ENCODE measurements at regions not wholly inside any gene's neighbourhood (a gene's known extent, or its start where the extent isn't known, plus 50 kb on each side); places are given as distances from the start of the nearest gene placed in this dataset.

- no peaks in the 10 kb centered on the region for H3K9me3 ChIP-seq (replicated peaks; ENCODE audit: control insufficient read depth, insufficient read depth, low read length)
- H3K4me1 ChIP-seq (ENCODE audit: control insufficient read depth, insufficient read depth, low read length): no peaks in the 10 kb centered on the region
- ChIA-PET POLR2A (no interaction called here), RAD21 (ENCODE audit: unreplicated experiment) (interaction anchor here (0.7 to 2.0 kb wide), 8 partner anchors 10 to 954 kb away, joined by 3 to 18 read pairs (median 4); no protein-coding TSS in a partner anchor), CTCF (interaction anchor here (0.6 to 3.5 kb wide), 35 partner anchors 8 to 1474 kb away, joined by 3 to 43 read pairs (median 4); no protein-coding TSS in a partner anchor), SMC1A (ENCODE audit: uncharacterized antibody, unreplicated experiment) (interaction anchor here (0.6 to 3.3 kb wide), 17 partner anchors 8 to 1304 kb away, joined by 3 to 17 read pairs (median 3); no protein-coding TSS in a partner anchor)
- peak; percentile 56 for FAIRE-seq
- no peaks in the 10 kb centered on the region for H3K79me2 ChIP-seq (ENCODE audit: control insufficient read depth, insufficient read depth, low read length)
- intact Hi-C loops (cut with micrococcal nuclease; ENCODE audit: unreplicated experiment): no loop called here
- ATAC-seq: peak; percentile 89
- H3K4me2 ChIP-seq (ENCODE audit: control insufficient read depth, insufficient read depth): no peak overlapping the region
- H2AFZ ChIP-seq (ENCODE audit: control insufficient read depth, low read depth, low read length): no peak overlapping the region
- no peaks in the 10 kb centered on the region for H3K27me3 ChIP-seq (replicated peaks in 1 of 2; ENCODE audit: control insufficient read depth in 2 of 2, insufficient read depth in 2 of 2, low read length in 1 of 2)
- in situ Hi-C loops (cut with MboI): no loop called here
- no peaks in the 10 kb centered on the region for H4K20me1 ChIP-seq (ENCODE audit: control insufficient read depth, insufficient read depth)
- 82% methylated on average over 4 of the region's 4 CpGs for WGBS (ENCODE audit: insufficient coverage, insufficient replicate concordance, low lambda C conversion rate, missing lambda C conversion rate)
- no peak for DNase-seq (ENCODE audit: low read depth, low spot score)
- no TSS peak for BruUV-seq (replicated peaks)
- H3K27ac ChIP-seq (ENCODE audit: control insufficient read depth, insufficient read depth): no peak overlapping the region
- no peak overlapping the region for H3K9ac ChIP-seq (ENCODE audit: control insufficient read depth, insufficient read depth, low read length)
- H3K36me3 ChIP-seq (ENCODE audit: control insufficient read depth in 2 of 2, insufficient read depth in 2 of 2, low read length in 1 of 2): no peaks in the 10 kb centered on the region
- no peak overlapping the region for H3K4me3 ChIP-seq
- TF ChIP-seq MEF2B (IDR thresholded peaks at IDR 0.05; ENCODE audit: partially characterized antibody, poor library complexity, severe bottlenecking): no peak
- no peak for TF ChIP-seq ASH2L (IDR thresholded peaks at IDR 0.05; ENCODE audit: borderline replicate concordance, low read depth)
- TF ChIP-seq NRF1 (conservative IDR thresholded peaks at IDR 0.05; ENCODE audit: low read depth, low read length): no peak
- TF ChIP-seq SMC3 (IDR thresholded peaks at IDR 0.05; ENCODE audit: borderline replicate concordance, low read length): peak; percentile 80
- TF ChIP-seq ZNF207 (IDR thresholded peaks at IDR 0.05; ENCODE audit: borderline replicate concordance): no peak
- no peak for TF ChIP-seq RCOR1 (conservative IDR thresholded peaks at IDR 0.05; ENCODE audit: low read depth, low read length)
- TF ChIP-seq BCLAF1 (IDR thresholded peaks at IDR 0.05): no peak
- no peak for TF ChIP-seq HDAC6 (IDR thresholded peaks at IDR 0.05; ENCODE audit: unreplicated experiment)
- TF ChIP-seq RAD21 (IDR thresholded peaks at IDR 0.05; ENCODE audit: insufficient read depth, low read depth, low read length): peak; percentile 63
- no peak for TF ChIP-seq IRF5 (IDR thresholded peaks at IDR 0.05; ENCODE audit: borderline replicate concordance)
- no peak for TF ChIP-seq CUX1 (IDR thresholded peaks at IDR 0.05; ENCODE audit: insufficient replicate concordance, low read depth, low read length)
Observed at GRCh38 chr3:8239718-8240695, 261.6 kb upstream of the LMCD1 start.
